Endodermal cell (in vitro differentiated cells): ENCODE measurements at regions not wholly inside any gene's neighbourhood (a gene's known extent, or its start where the extent isn't known, plus 50 kb on each side); places are given as distances from the start of the nearest gene placed in this dataset.

ENCODE experiments used
- DNase-seq: peaks from one replicate; pipeline ENCODE4 v3.0.0-alpha.2; 2017
- H3K27ac ChIP-seq: 2 replicates; pipeline ENCODE4 v1.5.1; 2013; ENCODE audit warnings: mild to moderate bottlenecking, low read depth, low read length, moderate library complexity
- H3K27me3 ChIP-seq: 2 replicates; pipeline ENCODE4 v1.6.1; 2013; ENCODE audit warnings: mild to moderate bottlenecking, low read length, moderate library complexity; ENCODE audit not compliant: insufficient read depth, control insufficient read depth, poor library complexity, severe bottlenecking
- H3K36me3 ChIP-seq: 2 replicates; pipeline ENCODE4 v1.7.0; 2013; ENCODE audit warnings: mild to moderate bottlenecking, low read length, moderate library complexity; ENCODE audit not compliant: control insufficient read depth, insufficient read depth
- H3K4me1 ChIP-seq: one replicate; pipeline ENCODE4 v1.7.0; 2013; ENCODE audit warnings: low read length; ENCODE audit not compliant: control insufficient read depth, insufficient read depth
- H3K4me3 ChIP-seq: 2 replicates; pipeline ENCODE4 v1.5.1; 2013; ENCODE audit warnings: mild to moderate bottlenecking, low read length, moderate library complexity
- H3K9ac ChIP-seq: 2 replicates; pipeline ENCODE4 v1.6.1; 2013; ENCODE audit warnings: mild to moderate bottlenecking, low read length, moderate library complexity; ENCODE audit not compliant: poor library complexity, severe bottlenecking; ENCODE audit errors: extremely low read depth
- H3K9me3 ChIP-seq: 2 replicates; pipeline ENCODE4 v1.6.1; 2013; ENCODE audit warnings: mild to moderate bottlenecking, low read length, moderate library complexity; ENCODE audit not compliant: control insufficient read depth
- H3K27ac Mint-ChIP-seq: 2 replicates; pipeline ENCODE4 v1.8.0; 2020; ENCODE audit warnings: mixed read lengths
- H3K27me3 Mint-ChIP-seq: 2 replicates; pipeline ENCODE4 v1.8.0; 2021; ENCODE audit warnings: mild to moderate bottlenecking, mixed read lengths; ENCODE audit not compliant: insufficient read depth
- H3K36me3 Mint-ChIP-seq: 2 replicates; pipeline ENCODE4 v1.8.0; 2020; ENCODE audit warnings: low read depth, mixed read lengths
- H3K4me1 Mint-ChIP-seq: 2 replicates; pipeline ENCODE4 v1.8.0; 2020; ENCODE audit warnings: mixed read lengths
- H3K4me3 Mint-ChIP-seq: 2 replicates; pipeline ENCODE4 v1.8.0; 2020; ENCODE audit warnings: mild to moderate bottlenecking, moderate library complexity, mixed read lengths
- H3K9me3 Mint-ChIP-seq: 2 replicates; pipeline ENCODE4 v1.8.0; 2020; ENCODE audit warnings: mild to moderate bottlenecking, mixed read lengths
- CTCF ChIP-seq: fragments of 200-600 bp; sonication (generic); conservative IDR thresholded peaks from 2 replicates; pipeline ENCODE4 v1.5.0; 2021; ENCODE audit warnings: antibody characterized with exemption, mild to moderate bottlenecking
- WGBS, 2 experiments: methylation state at CpG; one replicate each; pipeline versions ENCODE4 v1.1.5 to v1.1.7; 2013; ENCODE audit warnings: missing lambda C conversion rate in 2 of 2, mixed read lengths in 1 of 2; ENCODE audit not compliant: insufficient coverage in 1 of 2, insufficient read length in 1 of 2; 5-methylcytosine and 5-hydroxymethylcytosine counted together

- Histone ChIP-seq H3K27me3 (no peaks in the 10 kb centered on the region), H3K27ac (no peak overlapping the region), H3K4me3 (no peak overlapping the region), H3K36me3 (no peaks in the 10 kb centered on the region), H3K9ac (no peak overlapping the region), H3K4me1 (no peaks in the 10 kb centered on the region), H3K9me3 (no peaks in the 10 kb centered on the region)
- Mint-ChIP-seq H3K27me3 (no peaks in the 10 kb centered on the region), H3K36me3 (no peaks in the 10 kb centered on the region), H3K9me3 (peaks cover 2% of the 10 kb centered on the region), H3K27ac (no peak overlapping the region), H3K4me3 (no peak overlapping the region), H3K4me1 (peaks cover 3% of the 10 kb centered on the region)
- DNase-seq, result no peak
- 93 to 100% methylated on average over 2 of the region's 3 CpGs for WGBS, 2 experiments
- TF ChIP-seq CTCF, result no peak
Measured at GRCh38 chr7:124497176-124497575, 268.4 kb downstream of the GPR37 start.

GRCh38 chr7:124489925-124490324 is 275.7 kb downstream of the GPR37 start:
- WGBS, 2 experiments, result 39 to 67% methylated on average over 1 to 3 of the region's 3 CpGs
- Histone ChIP-seq H3K27ac (no peak overlapping the region), H3K4me1 (no peaks in the 10 kb centered on the region), H3K9me3 (no peaks in the 10 kb centered on the region), H3K36me3 (no peaks in the 10 kb centered on the region), H3K4me3 (no peak overlapping the region), H3K27me3 (no peaks in the 10 kb centered on the region), H3K9ac (no peak overlapping the region)
- H3K27ac Mint-ChIP-seq, result no peak overlapping the region
- no peaks in the 10 kb centered on the region for H3K27me3 Mint-ChIP-seq
- H3K36me3 Mint-ChIP-seq, result no peaks in the 10 kb centered on the region
- H3K4me3 Mint-ChIP-seq, result no peak overlapping the region
- no peak for TF ChIP-seq CTCF
- no peak for DNase-seq
- H3K9me3 Mint-ChIP-seq, result peaks cover 2% of the 10 kb centered on the region
- H3K4me1 Mint-ChIP-seq, result peaks cover 13% of the 10 kb centered on the region

- Histone ChIP-seq H3K27me3 (no peaks in the 10 kb centered on the region), H3K9ac (no peak overlapping the region), H3K36me3 (no peaks in the 10 kb centered on the region), H3K4me1 (no peaks in the 10 kb centered on the region), H3K9me3 (no peaks in the 10 kb centered on the region), H3K4me3 (no peak overlapping the region), H3K27ac (no peak overlapping the region)
- Mint-ChIP-seq H3K9me3 (peaks cover 2% of the 10 kb centered on the region), H3K36me3 (no peaks in the 10 kb centered on the region), H3K4me3 (no peak overlapping the region), H3K27me3 (no peaks in the 10 kb centered on the region), H3K27ac (no peak overlapping the region), H3K4me1 (peaks cover 13% of the 10 kb centered on the region)
- TF ChIP-seq CTCF, result no peak
- 87 to 95% methylated on average over 3 to 5 of the region's 5 CpGs for WGBS, 2 experiments
- no peak for DNase-seq
Measured at GRCh38 chr7:124489082-124489819, 276.3 kb downstream of the GPR37 start.
